ENCODE measurements at regions not wholly inside any gene's neighbourhood (a gene's known extent, or its start where the extent isn't known, plus 50 kb on each side); places are given as distances from the start of the nearest gene placed in this dataset.
"Not testable (repeated sequence)": the region's sequence is repeated elsewhere in the genome, so short reads cannot be mapped to it uniquely, and the experiment has no call there.

DNA sequence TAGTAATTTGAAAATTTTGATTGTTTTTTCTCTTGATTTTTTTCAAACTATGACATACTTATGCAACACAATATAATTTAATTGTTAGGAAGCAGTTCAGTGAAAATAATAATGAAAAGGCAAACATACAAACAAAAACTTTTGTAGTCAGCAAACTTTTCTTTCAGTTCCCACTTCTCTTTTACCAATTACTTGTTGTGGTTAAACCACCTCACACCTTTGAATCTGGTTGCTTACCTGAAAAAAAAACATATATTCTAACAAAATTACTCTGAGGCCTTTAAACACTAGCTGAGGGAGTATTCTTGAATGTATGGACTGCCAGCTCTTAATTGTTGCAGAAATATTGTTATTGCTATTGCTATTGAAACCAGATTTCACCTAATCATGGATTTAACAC lies 266.2 kb upstream of the SEMA3C start:
- POLR2A ChIA-PET, result no interaction called here
- no peak overlapping the region for H3K27ac Mint-ChIP-seq
- no peak for ATAC-seq
- H3K9me3 Mint-ChIP-seq (ENCODE audit: insufficient read depth), result no peaks in the 10 kb centered on the region
- H3K36me3 Mint-ChIP-seq (ENCODE audit: low read depth), result no peaks in the 10 kb centered on the region
- CTCF ChIA-PET, result no interaction called here
- H3K4me3 Mint-ChIP-seq, result no peak overlapping the region
- no peaks in the 10 kb centered on the region for H3K27me3 Mint-ChIP-seq (ENCODE audit: low read depth)
- no peaks in the 10 kb centered on the region for H3K4me1 Mint-ChIP-seq (ENCODE audit: low read depth)
- no peak for DNase-seq

DNA sequence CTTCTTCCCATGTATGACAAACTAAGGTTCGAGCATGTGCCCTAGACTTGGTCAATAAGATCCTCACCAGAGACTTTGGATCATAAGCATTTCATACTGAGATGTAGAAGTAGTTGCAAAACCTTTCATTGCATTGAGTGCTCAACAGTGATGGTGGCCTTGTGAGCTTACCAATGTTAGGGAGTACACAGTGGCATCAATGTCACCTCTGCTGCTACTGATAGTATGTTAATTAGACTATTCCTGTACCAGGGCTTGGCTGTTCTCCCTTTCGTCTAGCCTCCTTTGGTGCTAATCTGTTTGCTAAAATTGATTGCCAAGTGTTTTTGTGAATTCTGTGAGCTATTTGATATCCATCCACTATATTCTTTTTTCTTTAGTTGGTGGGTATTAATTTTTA lies 264.5 kb upstream of the SEMA3C start:
- no peak for DNase-seq
- CTCF ChIA-PET, result no interaction called here
- Mint-ChIP-seq H3K36me3 (ENCODE audit: low read depth) (no peaks in the 10 kb centered on the region), H3K27ac (no peak overlapping the region), H3K9me3 (ENCODE audit: insufficient read depth) (no peaks in the 10 kb centered on the region), H3K4me3 (no peak overlapping the region), H3K27me3 (ENCODE audit: low read depth) (no peaks in the 10 kb centered on the region), H3K4me1 (ENCODE audit: low read depth) (no peaks in the 10 kb centered on the region)
- ATAC-seq, result no peak
- POLR2A ChIA-PET, result no interaction called here

- H3K27ac Mint-ChIP-seq; H3K9me3 Mint-ChIP-seq (ENCODE audit: insufficient read depth); H3K27me3 Mint-ChIP-seq (ENCODE audit: low read depth): not testable (repeated sequence)
These were observed 263.2 kb upstream of the SEMA3C start for GRCh38 chr7:81182056-81182455.

GRCh38 chr7:81181066-81181465 lies 262.2 kb upstream of the SEMA3C start:
- DNase-seq, result no peak
- Mint-ChIP-seq H3K27me3 (ENCODE audit: low read depth) (no peaks in the 10 kb centered on the region), H3K4me3 (no peak overlapping the region), H3K36me3 (ENCODE audit: low read depth) (no peaks in the 10 kb centered on the region), H3K27ac (no peak overlapping the region), H3K9me3 (ENCODE audit: insufficient read depth) (no peaks in the 10 kb centered on the region), H3K4me1 (ENCODE audit: low read depth) (no peaks in the 10 kb centered on the region)
- ChIA-PET CTCF (no interaction called here), POLR2A (no interaction called here)
- ATAC-seq, result no peak

More at GRCh38 chr7:81182056-81182455, 263.2 kb upstream of the SEMA3C start:
- CTCF ChIA-PET; ATAC-seq; H3K36me3 Mint-ChIP-seq (ENCODE audit: low read depth); H3K4me3 Mint-ChIP-seq; H3K4me1 Mint-ChIP-seq (ENCODE audit: low read depth); DNase-seq; POLR2A ChIA-PET: not testable (repeated sequence)

DNA sequence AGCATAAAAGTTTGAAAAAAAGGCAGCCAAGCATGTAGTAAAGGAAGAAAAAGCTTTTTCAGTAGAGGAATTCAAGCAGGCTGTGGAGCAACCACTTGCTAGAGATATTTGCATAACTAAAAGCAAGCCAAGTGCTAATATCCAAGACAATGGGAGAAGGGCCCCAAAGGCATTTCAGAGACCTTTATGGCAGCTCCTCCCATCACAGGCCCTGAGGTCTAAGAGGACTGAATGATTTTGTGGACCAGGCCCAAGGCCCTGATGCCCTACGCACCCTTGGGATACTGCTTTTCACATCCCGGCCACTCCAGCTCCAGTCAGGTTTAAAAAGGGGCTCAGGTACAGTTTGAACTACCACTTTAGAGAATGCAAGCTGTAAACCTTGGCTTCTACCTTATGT lies 261.7 kb upstream of the SEMA3C start:
- H3K27me3 Mint-ChIP-seq (ENCODE audit: low read depth), result no peaks in the 10 kb centered on the region
- POLR2A ChIA-PET, result no interaction called here
- no peak for DNase-seq
- ATAC-seq, result no peak
- no peak overlapping the region for H3K4me3 Mint-ChIP-seq
- no peak overlapping the region for H3K27ac Mint-ChIP-seq
- CTCF ChIA-PET, result no interaction called here
- no peaks in the 10 kb centered on the region for H3K9me3 Mint-ChIP-seq (ENCODE audit: insufficient read depth)
- H3K36me3 Mint-ChIP-seq (ENCODE audit: low read depth), result no peaks in the 10 kb centered on the region
- no peaks in the 10 kb centered on the region for H3K4me1 Mint-ChIP-seq (ENCODE audit: low read depth)

- Mint-ChIP-seq H3K27me3 (ENCODE audit: low read depth) (no peaks in the 10 kb centered on the region), H3K36me3 (ENCODE audit: low read depth) (no peaks in the 10 kb centered on the region), H3K9me3 (ENCODE audit: insufficient read depth) (no peaks in the 10 kb centered on the region), H3K4me3 (no peak overlapping the region), H3K27ac (no peak overlapping the region), H3K4me1 (ENCODE audit: low read depth) (no peaks in the 10 kb centered on the region)
- DNase-seq (no peak), ATAC-seq (no peak)
- ChIA-PET POLR2A (no interaction called here), CTCF (no interaction called here)
These were observed 256.6 kb upstream of the SEMA3C start for GRCh38 chr7:81175275-81175940.

GRCh38 chr7:81173766-81174281 lies 255.0 kb upstream of the SEMA3C start:
- POLR2A ChIA-PET, result no interaction called here

DNA sequence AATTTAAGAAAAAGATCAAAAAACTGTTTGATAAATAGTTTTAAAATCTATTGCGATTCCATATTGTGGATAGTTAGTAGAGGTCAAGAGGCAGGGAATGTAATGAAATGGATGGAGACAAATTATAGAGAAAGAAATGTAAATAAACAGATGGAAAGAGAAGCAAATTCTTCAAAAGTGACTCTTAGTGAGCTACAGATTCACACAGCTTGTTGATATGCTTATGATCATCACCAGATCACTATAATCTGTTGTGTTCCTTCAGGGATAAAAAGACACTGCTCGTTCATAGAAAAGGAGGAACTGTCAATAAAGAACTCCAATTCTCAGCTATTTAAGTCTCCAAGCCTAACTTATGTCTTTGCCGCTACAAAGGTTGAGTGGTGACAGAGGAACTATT lies 251.4 kb upstream of the SEMA3C start:
- H3K9me3 Mint-ChIP-seq (ENCODE audit: insufficient read depth), result no peaks in the 10 kb centered on the region
- no peak overlapping the region for H3K27ac Mint-ChIP-seq
- H3K4me3 Mint-ChIP-seq, result no peak overlapping the region
- DNase-seq, result no peak
- no peaks in the 10 kb centered on the region for H3K27me3 Mint-ChIP-seq (ENCODE audit: low read depth)
- H3K4me1 Mint-ChIP-seq (ENCODE audit: low read depth), result no peaks in the 10 kb centered on the region
- no peaks in the 10 kb centered on the region for H3K36me3 Mint-ChIP-seq (ENCODE audit: low read depth)
- POLR2A ChIA-PET, result no interaction called here
- CTCF ChIA-PET, result no interaction called here
- no peak for ATAC-seq

More at GRCh38 chr7:81173766-81174281, 255.0 kb upstream of the SEMA3C start:
- DNase-seq (no peak), ATAC-seq (no peak)
- no peaks in the 10 kb centered on the region for H3K4me1 Mint-ChIP-seq (ENCODE audit: low read depth)
- no peaks in the 10 kb centered on the region for H3K27me3 Mint-ChIP-seq (ENCODE audit: low read depth)
- CTCF ChIA-PET, result no interaction called here
- H3K4me3 Mint-ChIP-seq, result no peak overlapping the region
- H3K9me3 Mint-ChIP-seq (ENCODE audit: insufficient read depth), result no peaks in the 10 kb centered on the region
- H3K36me3 Mint-ChIP-seq (ENCODE audit: low read depth), result no peaks in the 10 kb centered on the region
- H3K27ac Mint-ChIP-seq, result no peak overlapping the region

DNA sequence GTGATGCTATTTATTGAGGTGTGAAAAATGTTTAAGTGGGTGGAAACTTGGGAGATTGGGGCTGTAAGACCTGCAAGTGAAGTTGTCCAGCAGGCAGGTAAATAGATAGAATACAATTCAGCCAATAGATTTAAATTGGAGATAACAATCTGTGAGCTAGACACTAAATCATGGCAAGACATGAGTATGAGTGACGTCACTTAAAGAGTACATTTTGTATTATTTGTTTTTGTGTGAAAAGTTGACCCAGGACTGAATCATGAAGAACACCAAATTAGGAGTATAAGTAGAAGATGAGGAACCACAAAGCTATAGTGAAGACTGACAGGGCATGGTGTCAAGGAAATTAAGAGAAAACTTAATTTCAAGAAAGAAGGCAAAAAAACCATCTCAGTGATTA lies 249.1 kb upstream of the SEMA3C start:
- Mint-ChIP-seq H3K4me1 (ENCODE audit: low read depth) (no peaks in the 10 kb centered on the region), H3K4me3 (no peak overlapping the region), H3K27ac (no peak overlapping the region), H3K36me3 (ENCODE audit: low read depth) (no peaks in the 10 kb centered on the region), H3K27me3 (ENCODE audit: low read depth) (no peaks in the 10 kb centered on the region), H3K9me3 (ENCODE audit: insufficient read depth) (no peaks in the 10 kb centered on the region)
- no peak for DNase-seq
- ChIA-PET CTCF (no interaction called here), POLR2A (no interaction called here)
- ATAC-seq, result no peak

- CTCF ChIA-PET, result no interaction called here
- Mint-ChIP-seq H3K36me3 (ENCODE audit: low read depth) (no peaks in the 10 kb centered on the region), H3K4me1 (ENCODE audit: low read depth) (no peaks in the 10 kb centered on the region), H3K27me3 (ENCODE audit: low read depth) (no peaks in the 10 kb centered on the region), H3K4me3 (no peak overlapping the region), H3K9me3 (ENCODE audit: insufficient read depth) (no peaks in the 10 kb centered on the region), H3K27ac (no peak overlapping the region)
- POLR2A ChIA-PET, result no interaction called here
- DNase-seq (no peak), ATAC-seq (no peak)
These were observed 246.2 kb upstream of the SEMA3C start for GRCh38 chr7:81165070-81165469.

DNA sequence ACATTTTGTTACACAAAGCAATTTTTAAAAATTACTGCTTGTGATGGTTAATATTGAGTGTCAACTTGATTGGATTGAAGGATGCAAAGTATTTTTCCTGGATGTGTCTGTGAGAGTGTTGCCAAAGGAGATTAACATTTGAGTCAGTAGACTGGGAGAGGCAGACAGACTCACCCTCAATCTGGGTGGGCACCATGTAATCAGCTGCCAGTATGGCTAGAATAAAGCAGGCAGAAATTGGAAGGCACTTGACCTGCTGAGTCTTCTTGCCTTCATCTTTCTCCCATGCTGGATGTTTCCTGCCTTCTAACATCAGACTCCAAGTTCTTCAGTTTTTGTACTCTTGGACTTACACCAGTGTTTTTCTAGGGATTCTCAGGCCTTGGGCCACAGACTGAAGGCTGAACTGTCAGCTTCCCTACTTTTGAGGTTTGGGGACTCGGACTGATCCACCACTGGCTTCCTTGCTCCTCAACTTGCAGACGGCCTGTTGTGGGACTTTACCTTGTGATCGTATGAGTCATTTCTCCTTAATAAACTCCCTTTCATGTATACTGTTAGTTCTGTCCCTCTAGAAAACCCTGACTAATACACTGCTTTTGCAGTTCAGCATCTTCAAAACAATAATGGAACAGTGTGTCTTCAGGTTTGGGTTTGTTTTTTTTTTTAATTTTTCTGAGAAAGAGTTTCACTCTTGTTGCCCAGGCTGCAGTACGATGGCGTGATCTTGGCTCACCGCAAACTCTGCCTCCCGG lies 244.1 kb upstream of the SEMA3C start:
- ATAC-seq (no peak), DNase-seq (no peak)
- H3K27me3 Mint-ChIP-seq (ENCODE audit: low read depth), result no peaks in the 10 kb centered on the region
- no peaks in the 10 kb centered on the region for H3K4me1 Mint-ChIP-seq (ENCODE audit: low read depth)
- H3K9me3 Mint-ChIP-seq (ENCODE audit: insufficient read depth), result no peaks in the 10 kb centered on the region
- no peak overlapping the region for H3K27ac Mint-ChIP-seq
- POLR2A ChIA-PET, result no interaction called here
- no peak overlapping the region for H3K4me3 Mint-ChIP-seq
- no peaks in the 10 kb centered on the region for H3K36me3 Mint-ChIP-seq (ENCODE audit: low read depth)
- CTCF ChIA-PET, result no interaction called here

- H3K27me3 Mint-ChIP-seq (ENCODE audit: low read depth), result no peaks in the 10 kb centered on the region
- H3K36me3 Mint-ChIP-seq (ENCODE audit: low read depth), result no peaks in the 10 kb centered on the region
- no peaks in the 10 kb centered on the region for H3K9me3 Mint-ChIP-seq (ENCODE audit: insufficient read depth)
- DNase-seq (no peak), ATAC-seq (no peak)
- CTCF ChIA-PET, result no interaction called here
- H3K4me3 Mint-ChIP-seq, result no peak overlapping the region
- POLR2A ChIA-PET, result no interaction called here
- no peaks in the 10 kb centered on the region for H3K4me1 Mint-ChIP-seq (ENCODE audit: low read depth)
- no peak overlapping the region for H3K27ac Mint-ChIP-seq
These were observed 243.4 kb upstream of the SEMA3C start for GRCh38 chr7:81162234-81162633.

Data from activated CD8-positive, alpha-beta T cell treated with anti-CD3 and anti-CD28 coated beads, Interleukin-2, amount 10 ng/mL, durations not matched to agents 7 days and 5 days (primary cell).